H1 (cell line): ENCODE measurements at regions not wholly inside any gene's neighbourhood (a gene's known extent, or its start where the extent isn't known, plus 50 kb on each side); places are given as distances from the start of the nearest gene placed in this dataset.

Source experiments
- CTCF ChIA-PET: fragments of 300-600 bp; sonication (Branson Sonifier 250); formaldehyde crosslinking; loops from one replicate; lab custom pipeline; 2021; ENCODE audit not compliant: partially characterized antibody; lab: Charles Lee
- POLR2A ChIA-PET: fragments of 300-600 bp; sonication (Branson Sonifier 250); formaldehyde crosslinking; loops from one replicate; lab custom pipeline; 2021; ENCODE audit warnings: inconsistent platforms; ENCODE audit not compliant: partially characterized antibody; lab: Charles Lee
- DNase-seq, 2 experiments: peaks; one replicate each; pipeline versions ENCODE4 v3.0.0 to v3.0.0-alpha.2; 2010 to 2022; ENCODE audit warnings: low spot score in 2 of 2, low read depth in 1 of 2, mixed read lengths in 1 of 2
- FAIRE-seq: peaks from 2 replicates; lab custom pipeline; 2011; peaks lifted over from hg19 to GRCh38; lab: Jason Lieb, UNC
- H2AFZ ChIP-seq: 2 replicates; pipeline ENCODE4 v1.8.1; 2012; ENCODE audit warnings: low read length, inconsistent platforms
- H2AK5ac ChIP-seq: 2 replicates; pipeline ENCODE4 v1.6.1; 2013; ENCODE audit warnings: low read depth, low read length
- H2BK120ac ChIP-seq: replicated peaks from 2 replicates; pipeline ENCODE3; 2013; ENCODE audit warnings: low read depth, low read length, inconsistent platforms
- H2BK12ac ChIP-seq: 2 replicates; pipeline ENCODE4 v1.6.1; 2013; ENCODE audit warnings: low read depth, low read length
- H2BK15ac ChIP-seq: 2 replicates; pipeline ENCODE4 v1.6.1; 2013; ENCODE audit warnings: low read length
- H2BK20ac ChIP-seq: 2 replicates; pipeline ENCODE4 v1.6.1; 2013; ENCODE audit warnings: low read length
- H2BK5ac ChIP-seq: 2 replicates; pipeline ENCODE4 v1.6.1; 2013; ENCODE audit warnings: low read depth, low read length
- H3K14ac ChIP-seq: 2 replicates; pipeline ENCODE4 v1.6.1; 2013; ENCODE audit warnings: inconsistent platforms; ENCODE audit not compliant: insufficient read length
- H3K18ac ChIP-seq: 2 replicates; pipeline ENCODE4 v1.6.1; 2013; ENCODE audit warnings: low read length; ENCODE audit errors: extremely low read depth
- H3K23ac ChIP-seq: 2 replicates; pipeline ENCODE4 v1.6.1; 2013; ENCODE audit warnings: inconsistent platforms; ENCODE audit not compliant: insufficient read length
- H3K23me2 ChIP-seq: 2 replicates; pipeline ENCODE4 v1.6.1; 2013; ENCODE audit warnings: low read depth, low read length
- H3K27ac ChIP-seq: 2 replicates; pipeline ENCODE4 v1.6.1; 2011; ENCODE audit warnings: low read depth, low read length, inconsistent platforms
- H3K27me3 ChIP-seq, 4 experiments: replicated peaks in 1 of 4; 1 replicate in 1 of 4; 2 replicates in 3 of 4; pipeline versions ENCODE4 v1.6.1 to v1.8.1; 2011 to 2013; ENCODE audit warnings: low read length in 3 of 4, mild to moderate bottlenecking in 3 of 4, inconsistent platforms in 2 of 4, mixed read lengths in 2 of 4, moderate library complexity in 1 of 4; ENCODE audit not compliant: control insufficient read depth in 3 of 4, insufficient read depth in 3 of 4; ENCODE audit errors: extremely low read depth in 1 of 4
- H3K36me3 ChIP-seq, 4 experiments: 2 replicates each; pipeline versions ENCODE4 v1.6.1 to v1.8.1; 2011 to 2013; ENCODE audit warnings: mild to moderate bottlenecking in 4 of 4, low read length in 3 of 4, moderate library complexity in 2 of 4, control low read depth in 1 of 4, inconsistent platforms in 1 of 4; ENCODE audit not compliant: insufficient read depth in 4 of 4, control insufficient read depth in 2 of 4
- H3K4ac ChIP-seq: replicated peaks from 2 replicates; pipeline ENCODE3; 2013; ENCODE audit warnings: low read length, low read depth, mixed read lengths, inconsistent platforms; ENCODE audit not compliant: insufficient read length
- H3K4me1 ChIP-seq, 4 experiments: replicated peaks in 1 of 4; 1 replicate in 1 of 4; 2 replicates in 3 of 4; pipeline versions ENCODE4 v1.6.1 to v1.8.1; 2011 to 2013; ENCODE audit warnings: low read length in 3 of 4, inconsistent platforms in 2 of 4, mixed read lengths in 1 of 4; ENCODE audit not compliant: insufficient read depth in 4 of 4, control insufficient read depth in 3 of 4
- H3K4me2 ChIP-seq, 2 experiments: 2 replicates each; pipeline versions ENCODE4 v1.6.1 to v1.8.1; 2011 to 2013; ENCODE audit warnings: low read depth in 2 of 2, low read length in 2 of 2, control low read depth in 1 of 2, inconsistent platforms in 1 of 2, mild to moderate bottlenecking in 1 of 2; ENCODE audit not compliant: insufficient read depth in 1 of 2
- H3K4me3 ChIP-seq, 4 experiments: fragments of 200-600, 300-600 bp in 1 of 4; sonication (generic), shearing (Covaris generic), sonication (Bioruptor Twin) in 1 of 4; 2 replicates each; pipeline versions ENCODE4 v1.5.1 to v1.8.1; 2011 to 2016; ENCODE audit warnings: low read length in 4 of 4, low read depth in 3 of 4, control low read depth in 2 of 4, inconsistent platforms in 2 of 4, mild to moderate bottlenecking in 2 of 4, mixed read lengths in 1 of 4, moderate library complexity in 1 of 4; ENCODE audit not compliant: insufficient read depth in 2 of 4; ENCODE audit errors: extremely low read depth in 1 of 4
- H3K56ac ChIP-seq: replicated peaks from 2 replicates; pipeline ENCODE3; 2013; ENCODE audit warnings: low read depth, mild to moderate bottlenecking, mixed read lengths, low read length, inconsistent platforms; ENCODE audit not compliant: insufficient read length
- H3K79me1 ChIP-seq: 2 replicates; pipeline ENCODE4 v1.6.1; 2013; ENCODE audit warnings: low read depth, low read length, control low read depth
- H3K79me2 ChIP-seq, 2 experiments: 2 replicates each; pipeline versions ENCODE4 v1.6.1 to v1.8.1; 2012 to 2013; ENCODE audit warnings: low read length in 2 of 2, mild to moderate bottlenecking in 2 of 2, inconsistent platforms in 1 of 2; ENCODE audit not compliant: insufficient read depth in 2 of 2, control insufficient read depth in 1 of 2
- H3K9ac ChIP-seq, 4 experiments: replicated peaks in 1 of 4; 1 replicate in 1 of 4; 2 replicates in 3 of 4; pipeline versions ENCODE4 v1.6.1 to v1.8.1; 2011 to 2013; ENCODE audit warnings: low read depth in 3 of 4, low read length in 3 of 4, control low read depth in 2 of 4, mild to moderate bottlenecking in 2 of 4, moderate library complexity in 2 of 4, inconsistent platforms in 1 of 4; ENCODE audit errors: extremely low read depth in 1 of 4
- H3K9me3 ChIP-seq, 2 experiments: 2 replicates each; pipeline versions ENCODE4 v1.6.1 to v1.8.1; 2012 to 2013; ENCODE audit warnings: mild to moderate bottlenecking in 2 of 2, moderate library complexity in 2 of 2, control low read depth in 1 of 2, inconsistent platforms in 1 of 2, low read depth in 1 of 2, low read length in 1 of 2, mixed read lengths in 1 of 2; ENCODE audit not compliant: insufficient read depth in 2 of 2
- H4K20me1 ChIP-seq, 2 experiments: replicated peaks in 1 of 2; 2 replicates each; pipeline versions ENCODE3 to v1.8.1; 2011 to 2013; ENCODE audit warnings: inconsistent platforms in 2 of 2, low read length in 2 of 2, mild to moderate bottlenecking in 1 of 2; ENCODE audit not compliant: insufficient read depth in 2 of 2, control insufficient read depth in 1 of 2
- H4K5ac ChIP-seq: 2 replicates; pipeline ENCODE4 v1.6.1; 2013; ENCODE audit warnings: low read length, low read depth, mixed read lengths, inconsistent platforms; ENCODE audit not compliant: insufficient read length
- H4K8ac ChIP-seq: 2 replicates; pipeline ENCODE4 v1.8.0; 2013; ENCODE audit warnings: mild to moderate bottlenecking, moderate library complexity, low read length, inconsistent platforms; ENCODE audit not compliant: insufficient read depth; ENCODE audit errors: extremely low read depth
- H4K91ac ChIP-seq: replicated peaks from 2 replicates; pipeline ENCODE3; 2013; ENCODE audit warnings: low read length, mixed read lengths, inconsistent platforms; ENCODE audit not compliant: insufficient read length
- CTBP2 ChIP-seq: IDR thresholded peaks from 2 replicates; pipeline ENCODE4 v1.7.0; 2011; ENCODE audit warnings: borderline replicate concordance, mild to moderate bottlenecking, moderate library complexity, mixed read lengths, low read length; ENCODE audit not compliant: insufficient read depth, insufficient read length
- WGBS, 2 experiments: shearing (Covaris generic) in 1 of 2; methylation state at CpG; one replicate each; pipeline versions ENCODE4 v1.1.6 to v1.1.7; 2013 to 2015; ENCODE audit warnings: low lambda C conversion rate in 2 of 2, mixed read lengths in 2 of 2, inconsistent platforms in 1 of 2, low coverage in 1 of 2, missing lambda C conversion rate in 1 of 2; ENCODE audit not compliant: insufficient replicate concordance in 2 of 2, insufficient coverage in 1 of 2, insufficient read length in 1 of 2; ENCODE audit errors: extremely low coverage in 1 of 2, missing lambda C conversion rate in 1 of 2; 5-methylcytosine and 5-hydroxymethylcytosine counted together
- TF ChIP-seq, protein P1 (sequence below): IDR thresholded peaks from 2 replicates; pipeline ENCODE4 v1.6.1; 2012; ENCODE audit warnings: inconsistent platforms

DNA sequence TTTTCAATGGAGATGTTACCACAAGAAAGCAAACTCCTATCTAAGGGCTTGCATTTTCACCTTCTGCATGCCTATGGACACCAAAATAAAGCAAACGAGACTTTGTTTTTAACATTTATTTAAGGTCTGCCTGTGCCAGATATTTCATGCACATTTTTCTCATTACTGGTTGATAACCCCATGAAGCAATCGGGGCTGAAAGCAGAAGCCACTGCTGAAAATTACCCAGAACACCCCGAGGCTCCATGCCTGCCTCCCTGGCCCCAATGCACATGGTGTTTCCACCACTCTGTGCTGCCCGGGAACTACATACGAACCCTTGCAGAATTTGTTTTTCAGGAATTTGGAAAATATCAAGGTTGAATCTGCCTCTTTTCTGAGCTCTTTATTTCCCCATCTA lies 240.1 kb downstream of the NR2F1-AS1 start:
- Histone ChIP-seq H4K8ac (no peak overlapping the region), H2BK20ac (no peak overlapping the region), H2AFZ (no peak overlapping the region), H3K79me2 (no peaks in the 10 kb centered on the region), H3K56ac (no peak overlapping the region), H3K23ac (no peak overlapping the region), H2BK120ac (no peak overlapping the region), H3K4me3 (no peak overlapping the region), H2BK15ac (no peak overlapping the region), H2BK12ac (no peak overlapping the region)
- POLR2A ChIA-PET = no interaction called here
- FAIRE-seq = no peak
- CTCF ChIA-PET = no interaction called here
- TF ChIP-seq CTBP2 = no peak
- TF ChIP-seq, protein P1, sequence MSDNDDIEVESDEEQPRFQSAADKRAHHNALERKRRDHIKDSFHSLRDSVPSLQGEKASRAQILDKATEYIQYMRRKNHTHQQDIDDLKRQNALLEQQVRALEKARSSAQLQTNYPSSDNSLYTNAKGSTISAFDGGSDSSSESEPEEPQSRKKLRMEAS = no peak
- TF ChIP-seq, all 59 proteins: peak for 0
- Histone ChIP-seq H3K27ac (no peak overlapping the region), H3K18ac (no peak overlapping the region), H3K9ac (no peak overlapping the region), H3K36me3 (no peaks in the 10 kb centered on the region), H3K79me1 (no peaks in the 10 kb centered on the region), H4K20me1 (no peaks in the 10 kb centered on the region), H3K23me2 (no peaks in the 10 kb centered on the region), H3K4me1 (no peaks in the 10 kb centered on the region), H3K9me3 (no peaks in the 10 kb centered on the region), H3K14ac (no peak overlapping the region), H3K4ac (no peak overlapping the region), H3K4me2 (no peak overlapping the region), H3K27me3 (peaks cover 0 to 1% (median 0%) of the 10 kb centered on the region in 4 experiments; a peak in 1 of 7 replicates), H2BK5ac (no peak overlapping the region), H2AK5ac (no peak overlapping the region), H4K91ac (no peak overlapping the region), H4K5ac (no peak overlapping the region)
- no peak for DNase-seq
- WGBS, 2 experiments = 94% methylated on average over 5 of the region's 5 CpGs; no CpG with 5 or more reads in 1 of the 2 experiments
